KOPT-K1 (cell line): ENCODE measurements at regions not wholly inside any gene's neighbourhood (a gene's known extent, or its start where the extent isn't known, plus 50 kb on each side); places are given as distances from the start of the nearest gene placed in this dataset.
"Not testable (repeated sequence)": the region's sequence is repeated elsewhere in the genome, so short reads cannot be mapped to it uniquely, and the experiment has no call there.

Experiments
- H3K27ac ChIP-seq: fragments of 200-600 bp; sonication (generic); 2 replicates; pipeline ENCODE4 v1.5.1; 2016; ENCODE audit warnings: antibody characterized with exemption, mild to moderate bottlenecking, low read depth, low read length; ENCODE audit not compliant: poor library complexity, severe bottlenecking
- H3K36me3 ChIP-seq: fragments of 200-600 bp; sonication (generic); 2 replicates; pipeline ENCODE4 v1.5.1; 2017; ENCODE audit warnings: antibody characterized with exemption, mild to moderate bottlenecking, low read length, moderate library complexity; ENCODE audit not compliant: insufficient read depth
- H3K9me3 ChIP-seq: fragments of 200-600 bp; sonication (generic); 2 replicates; pipeline ENCODE4 v1.5.1; 2017; ENCODE audit warnings: antibody characterized with exemption, low read length, mild to moderate bottlenecking; ENCODE audit not compliant: insufficient read depth, poor library complexity, severe bottlenecking

DNA sequence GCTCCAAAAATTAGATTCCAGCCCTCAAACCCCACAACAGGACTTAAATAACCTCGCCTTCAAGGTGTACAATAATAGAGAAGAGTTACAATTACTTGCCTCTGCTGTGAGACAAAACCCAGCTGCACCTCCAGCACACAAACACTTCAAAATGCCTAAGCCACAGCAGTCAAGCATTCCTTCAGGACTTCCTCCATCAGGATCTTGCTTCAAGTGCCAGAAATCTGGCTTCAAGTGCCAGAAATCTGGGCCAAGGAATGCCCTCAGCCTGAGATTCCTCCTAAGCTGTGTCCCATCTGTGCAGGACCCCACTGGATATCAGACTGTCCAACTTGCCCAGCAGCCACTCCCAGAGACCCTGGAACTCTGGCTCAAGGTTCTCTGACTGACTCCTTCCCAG, 1088.3 kb downstream of the SORCS3 start:
- Histone ChIP-seq H3K9me3 (no peaks in the 10 kb centered on the region), H3K27ac (no peak overlapping the region), H3K36me3 (no peaks in the 10 kb centered on the region)

DNA sequence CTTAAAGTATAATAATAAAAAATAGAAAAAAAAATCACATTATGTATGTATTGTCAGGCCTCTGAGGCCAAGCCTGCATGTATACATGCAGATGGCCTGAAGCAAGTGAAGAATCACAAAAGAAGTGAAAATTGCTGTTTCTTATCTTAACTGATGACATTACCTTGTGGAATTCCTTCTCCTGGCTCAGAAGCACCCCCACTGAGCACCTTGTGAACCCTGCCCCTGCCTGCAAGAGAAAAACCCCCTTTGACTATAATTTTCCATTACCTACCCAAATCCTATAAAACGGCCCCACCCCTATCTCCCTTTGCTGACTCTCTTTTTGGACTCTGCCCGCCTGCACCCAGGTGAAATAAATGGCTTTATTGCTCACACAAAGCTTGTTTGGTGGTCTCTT, 1086.5 kb downstream of the SORCS3 start:
- not testable (repeated sequence) for H3K27ac ChIP-seq, H3K9me3 ChIP-seq, H3K36me3 ChIP-seq

GRCh38 chr10:105727131-105727530, 1086.0 kb downstream of the SORCS3 start:
- Histone ChIP-seq H3K27ac (no peak overlapping the region), H3K36me3 (no peaks in the 10 kb centered on the region), H3K9me3 (no peaks in the 10 kb centered on the region)

GRCh38 chr10:105726149-105726548, 1085.1 kb downstream of the SORCS3 start:
- Histone ChIP-seq H3K9me3 (no peaks in the 10 kb centered on the region), H3K27ac (no peak overlapping the region), H3K36me3 (no peaks in the 10 kb centered on the region)

DNA sequence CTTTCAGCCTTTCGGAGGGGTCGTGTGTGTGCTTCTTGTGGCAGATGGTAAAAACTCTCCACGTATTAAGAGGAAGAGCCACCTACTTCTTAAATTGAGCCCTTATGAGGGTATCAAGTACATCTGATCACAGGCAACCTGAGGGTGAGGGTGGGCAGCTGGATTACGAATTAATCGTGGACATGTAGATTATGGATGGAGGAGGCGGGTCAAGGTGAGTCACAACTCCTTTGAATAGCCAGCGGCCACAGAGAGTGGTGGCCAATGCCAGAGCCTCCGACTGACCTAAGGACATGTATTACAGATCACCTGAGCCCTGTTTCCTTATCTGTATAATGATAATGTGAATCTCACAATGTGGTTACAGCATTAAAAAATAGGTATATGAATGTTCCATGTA, 1083.9 kb downstream of the SORCS3 start:
- H3K36me3 ChIP-seq, result no peaks in the 10 kb centered on the region
- H3K27ac ChIP-seq, result no peak overlapping the region
- H3K9me3 ChIP-seq, result no peaks in the 10 kb centered on the region

DNA sequence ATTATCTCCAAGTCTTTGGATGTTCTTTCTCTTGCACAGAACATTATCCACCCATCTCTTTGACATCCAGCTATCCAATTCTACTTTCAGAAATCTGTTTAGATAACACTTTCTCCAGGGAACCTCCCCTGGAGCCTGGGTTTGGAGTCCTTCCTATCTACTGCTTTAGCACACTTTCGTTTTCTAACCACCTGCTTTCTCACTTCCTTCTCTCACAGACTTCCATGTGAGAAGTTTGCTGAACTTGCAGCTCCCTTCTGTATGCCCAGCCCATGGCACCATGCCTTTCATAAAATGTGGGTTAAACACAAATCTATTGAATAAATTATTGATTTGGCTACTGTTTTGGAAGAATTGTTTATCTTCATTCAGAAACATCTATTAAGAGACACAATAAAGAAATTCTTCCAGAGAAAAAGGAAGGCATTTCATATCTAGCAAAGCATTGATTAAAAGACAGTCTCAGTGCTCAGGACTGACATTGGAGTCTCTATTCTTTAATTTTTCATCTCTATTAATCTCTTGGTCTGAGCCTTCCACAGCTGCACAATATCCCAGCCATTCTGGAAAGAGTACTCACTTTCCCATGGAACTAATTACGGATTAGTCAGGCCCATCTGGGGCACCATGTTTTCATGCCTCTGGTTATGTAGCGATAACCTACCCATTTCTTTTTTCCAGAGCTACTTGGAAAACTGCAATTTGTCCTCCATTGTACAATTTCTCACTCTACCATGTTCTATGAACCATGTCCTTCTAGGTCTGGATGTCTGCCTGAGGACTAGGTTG, 1077.3 kb downstream of the SORCS3 start:
- Histone ChIP-seq H3K27ac (no peak overlapping the region), H3K36me3 (no peaks in the 10 kb centered on the region), H3K9me3 (no peaks in the 10 kb centered on the region)

- H3K9me3 ChIP-seq, result no peaks in the 10 kb centered on the region
- no peaks in the 10 kb centered on the region for H3K36me3 ChIP-seq
- H3K27ac ChIP-seq, result no peak overlapping the region
These were observed 1073.6 kb downstream of the SORCS3 start for GRCh38 chr10:105714728-105715127.

- Histone ChIP-seq H3K9me3 (no peaks in the 10 kb centered on the region), H3K36me3 (no peaks in the 10 kb centered on the region), H3K27ac (no peak overlapping the region)
These were observed 1066.5 kb downstream of the SORCS3 start for GRCh38 chr10:105707603-105708002.

GRCh38 chr10:105706281-105707026, 1065.4 kb downstream of the SORCS3 start:
- Histone ChIP-seq H3K27ac (no peak overlapping the region), H3K36me3 (no peaks in the 10 kb centered on the region), H3K9me3 (no peaks in the 10 kb centered on the region)

GRCh38 chr10:105702211-105702610, 1061.1 kb downstream of the SORCS3 start:
- no peak overlapping the region for H3K27ac ChIP-seq
- H3K36me3 ChIP-seq, result no peaks in the 10 kb centered on the region
- no peaks in the 10 kb centered on the region for H3K9me3 ChIP-seq

DNA sequence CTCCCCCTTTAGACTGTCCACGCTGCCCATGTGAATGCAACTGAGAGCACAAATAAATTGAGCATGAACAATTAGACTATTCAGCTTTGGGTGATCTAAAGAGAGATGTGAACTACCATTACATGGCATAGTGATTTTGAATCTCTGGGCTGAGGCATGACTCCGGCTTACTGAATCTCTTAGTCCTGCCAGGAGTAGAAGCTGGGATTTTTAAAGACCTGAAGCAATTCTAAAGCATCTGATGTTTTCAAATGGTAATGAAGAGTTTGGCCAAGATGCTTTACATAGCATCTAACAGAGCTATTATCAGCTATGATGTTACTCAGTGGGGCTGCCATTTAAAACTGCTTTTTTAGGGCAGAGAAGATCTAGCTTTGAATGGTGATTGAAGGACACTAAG, 1059.1 kb downstream of the SORCS3 start:
- no peaks in the 10 kb centered on the region for H3K36me3 ChIP-seq
- no peak overlapping the region for H3K27ac ChIP-seq
- no peaks in the 10 kb centered on the region for H3K9me3 ChIP-seq

DNA sequence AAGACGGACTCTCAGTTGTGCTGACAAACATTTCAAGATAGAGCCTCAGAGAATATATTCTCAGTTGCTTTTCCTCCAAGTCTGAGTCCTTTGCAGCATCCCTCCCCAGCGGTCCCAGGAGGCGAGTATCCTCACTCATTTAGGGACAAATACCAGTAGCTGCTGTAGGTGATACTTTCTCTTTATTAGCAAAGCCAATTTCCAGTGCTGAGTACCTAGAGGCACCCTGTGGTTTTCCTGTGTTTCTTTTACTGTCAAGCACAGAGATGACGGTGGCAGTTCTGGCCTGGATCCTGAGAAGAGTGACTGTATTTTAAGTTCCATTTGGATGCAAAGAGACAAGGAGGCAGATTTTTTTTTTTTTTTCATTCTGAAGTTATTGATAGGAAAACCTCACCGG, 1058.4 kb downstream of the SORCS3 start:
- no peaks in the 10 kb centered on the region for H3K9me3 ChIP-seq
- no peaks in the 10 kb centered on the region for H3K36me3 ChIP-seq
- H3K27ac ChIP-seq, result no peak overlapping the region

GRCh38 chr10:105698592-105698991, 1057.5 kb downstream of the SORCS3 start:
- Histone ChIP-seq H3K36me3 (no peaks in the 10 kb centered on the region), H3K27ac (no peak overlapping the region), H3K9me3 (no peaks in the 10 kb centered on the region)

GRCh38 chr10:105697290-105697780, 1056.2 kb downstream of the SORCS3 start:
- Histone ChIP-seq H3K36me3 (no peaks in the 10 kb centered on the region), H3K27ac (no peak overlapping the region), H3K9me3 (no peaks in the 10 kb centered on the region)

- Histone ChIP-seq H3K27ac (no peak overlapping the region), H3K9me3 (no peaks in the 10 kb centered on the region), H3K36me3 (no peaks in the 10 kb centered on the region)
These were observed 1050.7 kb downstream of the SORCS3 start for GRCh38 chr10:105691811-105692210.

- H3K27ac ChIP-seq, result no peak overlapping the region
- no peaks in the 10 kb centered on the region for H3K36me3 ChIP-seq
- H3K9me3 ChIP-seq, result no peaks in the 10 kb centered on the region
These were observed 1041.8 kb downstream of the SORCS3 start for GRCh38 chr10:105682911-105683310.
